GM11168 (cell line): ENCODE measurements at regions not wholly inside any gene's neighbourhood (a gene's known extent, or its start where the extent isn't known, plus 50 kb on each side); places are given as distances from the start of the nearest gene placed in this dataset.

Experiments
- in situ Hi-C: fragments of 300-500 bp; cut with MboI; formaldehyde crosslinking; loops from one replicate; pipeline ENCODE4 v1.12.0; 2022; ENCODE audit warnings: low sequenced_read_pairs; ENCODE audit not compliant: unreplicated experiment

GRCh38 chr11:116537709-116538108 lies 235.1 kb downstream of the BUD13 start:
- in situ Hi-C loops = no loop called here

DNA sequence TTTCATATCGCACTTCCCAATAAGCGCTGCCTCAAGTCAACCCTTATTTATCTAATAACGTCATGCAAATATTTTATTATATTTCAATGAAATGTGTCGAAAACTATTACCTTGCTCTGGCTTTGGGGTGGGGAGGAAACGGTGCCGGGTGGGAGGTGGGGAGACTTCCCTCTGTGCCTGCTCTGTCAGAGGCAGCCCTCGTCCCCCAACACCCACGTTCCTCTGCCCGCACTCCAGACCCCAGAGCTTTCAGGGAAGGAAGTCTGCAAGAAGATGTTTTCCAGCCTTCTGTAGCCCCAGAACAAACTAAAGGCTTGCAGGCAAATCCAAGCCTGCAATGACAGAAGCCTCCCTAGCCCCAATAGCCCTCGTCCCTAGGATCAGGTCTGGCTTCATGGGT lies 235.7 kb downstream of the BUD13 start:
- in situ Hi-C loops = no loop called here

- in situ Hi-C loops = no loop called here
Observed at GRCh38 chr11:116536416-116536815, 236.4 kb downstream of the BUD13 start.

DNA sequence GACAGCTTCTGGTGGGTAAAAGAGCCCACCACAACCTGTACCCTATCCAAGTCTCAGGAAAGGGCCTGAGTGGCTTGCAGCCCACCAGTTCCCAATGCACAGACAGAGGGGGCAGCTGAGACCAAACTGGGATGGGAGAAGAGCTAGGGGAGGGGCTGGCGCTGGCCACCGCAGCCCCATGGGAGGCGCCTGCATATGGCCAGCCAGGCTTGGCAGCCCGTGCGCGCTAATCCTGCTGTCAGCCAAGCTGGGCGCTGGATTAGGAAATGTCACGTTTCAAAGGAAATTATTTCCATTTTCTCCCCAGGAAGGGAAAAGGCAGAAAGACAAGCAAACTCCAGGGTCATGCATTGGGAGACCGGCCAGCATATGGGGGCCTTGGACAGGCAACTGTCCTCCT lies 236.8 kb downstream of the BUD13 start:
- in situ Hi-C loops = no loop called here

DNA sequence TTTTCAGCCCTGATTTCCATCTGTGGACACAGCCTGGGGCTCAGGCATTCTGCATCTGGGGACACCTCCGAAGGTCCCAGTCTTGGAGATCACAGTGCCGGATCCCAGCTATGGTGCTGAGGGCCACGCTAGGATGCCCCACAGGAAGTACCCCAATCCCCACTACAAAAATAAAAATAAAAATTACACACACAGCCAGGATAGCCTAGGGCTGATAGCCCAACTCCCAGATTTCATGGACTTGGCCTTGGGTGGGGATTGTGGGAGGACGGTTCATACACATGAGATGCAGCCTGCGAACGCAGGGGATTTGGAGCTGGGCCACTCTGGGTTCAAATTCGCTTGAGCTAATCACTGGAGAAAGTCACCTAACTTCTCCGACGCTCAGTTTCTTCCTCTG lies 237.7 kb downstream of the BUD13 start:
- in situ Hi-C loops = no loop called here

- in situ Hi-C loops = no loop called here
Observed at GRCh38 chr11:116534270-116534975, 238.4 kb downstream of the BUD13 start.

DNA sequence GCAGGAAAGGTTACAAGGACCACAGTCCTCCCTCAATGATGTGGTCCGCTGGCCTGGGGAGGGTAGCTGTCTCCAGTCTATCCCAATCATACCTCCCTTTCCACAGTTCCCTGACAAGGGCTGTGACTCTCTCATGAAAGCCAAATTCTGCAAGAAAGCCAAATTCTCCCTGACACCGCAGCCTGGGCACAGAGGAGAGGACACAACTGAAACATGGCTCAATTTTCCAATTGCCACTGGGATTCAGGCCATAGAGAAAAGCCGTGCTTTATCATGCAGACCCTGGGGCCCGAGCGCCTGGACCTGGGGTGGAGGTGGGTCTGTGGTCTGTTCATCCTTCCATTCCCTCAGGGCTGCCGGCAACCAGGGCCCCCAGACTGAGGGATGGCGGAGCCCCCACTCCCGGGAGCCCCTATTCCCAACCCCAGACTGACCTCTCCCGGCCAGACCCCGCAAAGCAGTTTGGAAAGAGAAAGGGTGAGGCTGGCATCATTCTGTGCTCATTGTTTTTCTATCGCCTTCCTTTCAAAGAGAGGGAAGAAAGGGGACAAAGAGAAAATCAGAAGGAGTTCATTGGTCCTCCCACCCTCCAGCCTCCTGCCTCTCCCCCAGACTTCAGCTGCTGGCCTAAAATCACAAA lies 239.5 kb downstream of the BUD13 start:
- in situ Hi-C loops = no loop called here

DNA sequence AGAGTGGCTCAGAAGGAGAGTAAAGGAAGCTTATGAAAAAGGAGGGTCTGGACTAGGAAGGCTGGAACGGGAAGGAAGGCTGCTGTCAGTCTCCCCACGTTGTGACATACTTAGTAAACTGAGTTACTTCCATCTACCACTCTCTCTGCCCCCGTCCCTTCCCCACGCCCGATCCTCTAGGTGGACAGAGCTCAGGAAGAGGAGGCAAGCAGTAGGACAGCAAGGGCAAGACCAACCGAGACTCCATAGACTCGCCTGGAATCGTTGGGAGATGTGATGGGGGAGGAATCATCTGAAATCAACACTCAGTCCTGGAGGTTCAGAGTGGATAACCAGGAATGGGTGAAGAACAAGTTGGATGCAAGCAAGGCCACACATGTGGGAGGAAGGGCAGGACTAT lies 240.7 kb downstream of the BUD13 start:
- in situ Hi-C loops = no loop called here

- in situ Hi-C loops = no loop called here
Observed at GRCh38 chr11:116530705-116531104, 242.1 kb downstream of the BUD13 start.

GRCh38 chr11:116529271-116529670 lies 243.5 kb downstream of the BUD13 start:
- in situ Hi-C loops = no loop called here

DNA sequence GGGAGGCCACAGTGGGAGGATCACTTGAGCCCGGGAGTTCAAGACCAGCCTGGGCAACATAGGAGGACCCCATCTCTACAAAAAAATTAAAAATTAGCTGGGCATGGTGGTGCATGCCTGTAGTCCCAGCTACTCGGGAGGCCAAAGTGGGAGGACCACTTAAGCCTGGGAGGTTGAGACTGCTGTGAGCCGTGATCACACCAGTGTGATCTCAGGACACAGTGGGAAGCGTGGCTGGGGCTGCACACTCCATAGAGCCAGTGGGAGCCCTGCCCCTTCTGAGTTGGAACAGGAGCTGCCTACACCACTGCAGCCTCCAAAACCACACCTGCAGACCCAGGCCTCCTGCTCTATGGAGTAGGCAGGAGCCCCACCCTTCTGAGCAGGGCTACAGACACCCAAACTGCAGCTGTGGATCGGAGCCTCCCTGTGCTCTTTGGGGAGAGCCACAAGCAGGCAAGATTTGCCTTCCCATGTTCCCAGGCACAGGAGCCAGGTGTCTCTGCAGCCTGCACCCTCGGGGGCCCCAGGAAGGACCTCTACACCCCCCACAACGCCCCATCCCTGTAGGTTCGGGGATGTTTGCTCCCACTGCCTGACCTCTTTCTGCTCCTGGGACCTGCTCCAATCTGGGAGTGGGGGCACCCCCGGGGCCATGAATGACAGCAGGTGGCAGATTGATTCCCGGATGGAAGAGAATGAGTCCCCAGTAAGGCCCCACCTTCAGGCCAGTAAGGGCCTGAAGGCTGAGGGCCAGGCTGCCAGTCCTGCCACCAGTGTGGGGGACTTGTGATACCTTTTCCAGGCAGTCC lies 245.4 kb downstream of the BUD13 start:
- in situ Hi-C loops = no loop called here

- in situ Hi-C loops = no loop called here
Observed at GRCh38 chr11:116525961-116526495, 246.8 kb downstream of the BUD13 start.

- in situ Hi-C loops = no loop called here
Observed at GRCh38 chr11:116519499-116519898, 253.3 kb downstream of the BUD13 start.

- in situ Hi-C loops = no loop called here
Observed at GRCh38 chr11:116518141-116518540, 254.6 kb downstream of the BUD13 start.

DNA sequence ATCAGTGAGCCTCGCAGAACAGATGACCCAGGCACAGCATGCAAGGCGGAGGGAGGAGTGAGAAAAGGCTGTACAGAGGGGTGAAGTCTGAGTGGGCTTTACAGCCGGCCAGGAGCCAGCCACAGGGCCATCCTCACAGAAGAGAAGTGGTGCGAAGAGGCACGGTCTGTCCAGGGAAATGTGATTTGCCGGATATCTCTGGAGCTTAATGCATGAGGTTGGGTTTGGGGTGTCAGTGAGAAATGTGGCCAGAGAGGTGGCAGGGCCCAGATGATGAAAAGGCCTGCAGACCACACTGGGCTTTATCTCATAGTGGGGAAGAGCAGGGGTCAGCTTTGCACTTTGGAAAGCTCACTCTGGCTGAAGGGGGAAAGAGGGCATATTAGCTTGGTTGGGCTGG lies 255.2 kb downstream of the BUD13 start:
- in situ Hi-C loops = no loop called here

- in situ Hi-C loops = no loop called here
Observed at GRCh38 chr11:116517077-116517476, 255.7 kb downstream of the BUD13 start.

GRCh38 chr11:116515664-116516184 lies 257.1 kb downstream of the BUD13 start:
- in situ Hi-C loops = no loop called here

- in situ Hi-C loops = no loop called here
Observed at GRCh38 chr11:116513894-116514293, 258.9 kb downstream of the BUD13 start.

- in situ Hi-C loops = no loop called here
Observed at GRCh38 chr11:116513278-116513823, 259.4 kb downstream of the BUD13 start.

GRCh38 chr11:116512841-116513240 lies 259.9 kb downstream of the BUD13 start:
- in situ Hi-C loops = no loop called here
